ENCODE measurements at regions not wholly inside any gene's neighbourhood (a gene's known extent, or its start where the extent isn't known, plus 50 kb on each side); places are given as distances from the start of the nearest gene placed in this dataset.
"Not testable (repeated sequence)": the region's sequence is repeated elsewhere in the genome, so short reads cannot be mapped to it uniquely, and the experiment has no call there.

GRCh38 chr14:96713426-96713825 is 83.8 kb upstream of the VRK1 start:
- no peaks in the 10 kb centered on the region for H3K36me3 ChIP-seq (ENCODE audit: insufficient read depth)
- Mint-ChIP-seq H3K27ac (no peak overlapping the region), H3K9me3 (no peaks in the 10 kb centered on the region), H3K36me3 (ENCODE audit: low read depth) (no peaks in the 10 kb centered on the region), H3K4me1 (peaks cover 10% of the 10 kb centered on the region), H3K27me3 (ENCODE audit: insufficient read depth, low read depth, poor library complexity) (peaks cover 7% of the 10 kb centered on the region), H3K4me3 (no peak overlapping the region)
- H3K4me1 ChIP-seq (ENCODE audit: insufficient read depth), result no peaks in the 10 kb centered on the region; the same call in 1 of the 2 replicates
- no peak for ATAC-seq
- no peak for DNase-seq (ENCODE audit: low spot score)
- no peak overlapping the region for H3K4me3 ChIP-seq
- H3K27ac ChIP-seq (ENCODE audit: low read depth), result no peak overlapping the region
- H3F3A ChIP-seq (replicated peaks; ENCODE audit: low read depth), result no peaks in the 10 kb centered on the region
- no peak overlapping the region for H3K4me2 ChIP-seq
- H4K20me1 ChIP-seq (replicated peaks; ENCODE audit: insufficient read depth), result no peaks in the 10 kb centered on the region
- TF ChIP-seq EZH2phosphoT487 (IDR thresholded peaks at IDR 0.05; ENCODE audit: unreplicated experiment), result no peak
- no peak for TF ChIP-seq ZNF114 (CRISPR knock-in tag; IDR thresholded peaks at IDR 0.05)
- H3K9me2 ChIP-seq (ENCODE audit: insufficient read depth), result no peaks in the 10 kb centered on the region
- no peaks in the 10 kb centered on the region for H3K27me3 ChIP-seq (ENCODE audit: insufficient read depth)
- H3K79me2 ChIP-seq (replicated peaks; ENCODE audit: insufficient read depth), result no peaks in the 10 kb centered on the region
- peak overlapping the region; percentile 80 for H2AFZ ChIP-seq

- H3K4me1 Mint-ChIP-seq; H3K9me2 ChIP-seq (ENCODE audit: insufficient read depth); H4K20me1 ChIP-seq (replicated peaks; ENCODE audit: insufficient read depth); H3K9me3 Mint-ChIP-seq; H3K36me3 Mint-ChIP-seq (ENCODE audit: low read depth); H3K36me3 ChIP-seq (ENCODE audit: insufficient read depth); H3K4me3 Mint-ChIP-seq; H3K27ac Mint-ChIP-seq; H3K4me1 ChIP-seq (ENCODE audit: insufficient read depth); H2AFZ ChIP-seq; H3K4me3 ChIP-seq; H3K79me2 ChIP-seq (replicated peaks; ENCODE audit: insufficient read depth); H3K27me3 ChIP-seq (ENCODE audit: insufficient read depth); H3K27ac ChIP-seq (ENCODE audit: low read depth); H3F3A ChIP-seq (replicated peaks; ENCODE audit: low read depth); ATAC-seq; H3K4me2 ChIP-seq: not testable (repeated sequence)
- H3K27me3 Mint-ChIP-seq (ENCODE audit: insufficient read depth, low read depth, poor library complexity), result peaks cover 13% of the 10 kb centered on the region
- peak; percentile 14 for DNase-seq (ENCODE audit: low spot score)
Observed at GRCh38 chr14:96714537-96714936, 82.6 kb upstream of the VRK1 start.

- Mint-ChIP-seq H3K9me3 (no peaks in the 10 kb centered on the region), H3K27me3 (ENCODE audit: insufficient read depth, low read depth, poor library complexity) (peaks cover 15% of the 10 kb centered on the region), H3K4me1 (peaks cover 7% of the 10 kb centered on the region), H3K27ac (no peak overlapping the region), H3K4me3 (no peak overlapping the region), H3K36me3 (ENCODE audit: low read depth) (no peaks in the 10 kb centered on the region)
- Histone ChIP-seq H3K4me2 (no peak overlapping the region), H3K4me1 (ENCODE audit: insufficient read depth) (no peaks in the 10 kb centered on the region), H3K27me3 (ENCODE audit: insufficient read depth) (no peaks in the 10 kb centered on the region), H2AFZ (peak overlapping the region; percentile 72), H3K9me2 (ENCODE audit: insufficient read depth) (no peaks in the 10 kb centered on the region), H3F3A (replicated peaks; ENCODE audit: low read depth) (no peaks in the 10 kb centered on the region), H3K36me3 (ENCODE audit: insufficient read depth) (no peaks in the 10 kb centered on the region), H3K4me3 (no peak overlapping the region), H3K27ac (ENCODE audit: low read depth) (no peak overlapping the region), H3K79me2 (replicated peaks; ENCODE audit: insufficient read depth) (no peaks in the 10 kb centered on the region), H4K20me1 (replicated peaks; ENCODE audit: insufficient read depth) (no peaks in the 10 kb centered on the region)
- DNase-seq (ENCODE audit: low spot score) (peak; percentile 8), ATAC-seq (peak; percentile 88)
- TF ChIP-seq CTCF (conservative IDR thresholded peaks at IDR 0.05; ENCODE audit: low read depth in 2 of 2), result no peak
- no peak for TF ChIP-seq ZNF331 (CRISPR knock-in tag; IDR thresholded peaks at IDR 0.05; ENCODE audit: low read depth)
- no peak for TF ChIP-seq POLR2AphosphoS5 (IDR thresholded peaks at IDR 0.05; ENCODE audit: low read depth)
- no peak for TF ChIP-seq EZH2 (IDR thresholded peaks at IDR 0.05; ENCODE audit: low read depth, unreplicated experiment)
- no peak for TF ChIP-seq ZNF462 (CRISPR knock-in tag; IDR thresholded peaks at IDR 0.05)
- TF ChIP-seq NANOG (IDR thresholded peaks at IDR 0.05; ENCODE audit: borderline replicate concordance), result no peak
Observed at GRCh38 chr14:96717116-96717515, 80.1 kb upstream of the VRK1 start.

All from GM23338 (cell line).